H7 (cell line): ENCODE measurements at regions not wholly inside any gene's neighbourhood (a gene's known extent, or its start where the extent isn't known, plus 50 kb on each side); places are given as distances from the start of the nearest gene placed in this dataset.
"Not testable (repeated sequence)": the region's sequence is repeated elsewhere in the genome, so short reads cannot be mapped to it uniquely, and the experiment has no call there.

Experiments used
- DNase-seq: peaks from one replicate; pipeline ENCODE4 v3.0.0; 2012
- H3K27me3 ChIP-seq: 2 replicates; pipeline ENCODE4 v1.6.0; 2011; ENCODE audit warnings: mild to moderate bottlenecking, low read length; ENCODE audit not compliant: control insufficient read depth, insufficient read depth
- H3K36me3 ChIP-seq: replicated peaks from 2 replicates; pipeline ENCODE4 v1.5.1; 2011; ENCODE audit warnings: low read length; ENCODE audit not compliant: control insufficient read depth, insufficient read depth
- H3K4me3 ChIP-seq: 2 replicates; pipeline ENCODE4 v1.5.1; 2011; ENCODE audit warnings: low read depth, mild to moderate bottlenecking, control low read depth, low read length, moderate library complexity; ENCODE audit not compliant: insufficient read depth

DNA sequence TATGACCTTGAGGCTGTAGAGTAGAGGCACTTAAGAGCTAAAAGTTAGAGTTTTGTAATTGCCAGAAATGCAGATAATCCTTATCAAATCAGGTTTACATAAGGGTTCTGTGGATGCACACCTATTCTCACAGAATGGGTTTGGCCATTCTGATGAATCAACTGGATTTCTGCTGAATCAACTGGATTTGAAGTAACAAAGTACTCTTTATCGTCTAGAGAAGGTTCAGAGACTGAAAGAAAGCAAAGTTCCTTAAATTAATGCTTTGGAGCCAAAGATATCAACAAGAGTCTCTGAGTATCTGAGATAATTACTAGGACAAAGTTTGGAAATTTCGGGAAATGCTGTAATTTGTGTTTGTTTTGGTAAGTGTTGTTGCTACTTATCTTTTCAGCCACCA, 669.6 kb upstream of the ZNF608 start:
- Histone ChIP-seq H3K4me3 (no peak overlapping the region), H3K36me3 (no peaks in the 10 kb centered on the region), H3K27me3 (no peaks in the 10 kb centered on the region)
- no peak for DNase-seq

DNA sequence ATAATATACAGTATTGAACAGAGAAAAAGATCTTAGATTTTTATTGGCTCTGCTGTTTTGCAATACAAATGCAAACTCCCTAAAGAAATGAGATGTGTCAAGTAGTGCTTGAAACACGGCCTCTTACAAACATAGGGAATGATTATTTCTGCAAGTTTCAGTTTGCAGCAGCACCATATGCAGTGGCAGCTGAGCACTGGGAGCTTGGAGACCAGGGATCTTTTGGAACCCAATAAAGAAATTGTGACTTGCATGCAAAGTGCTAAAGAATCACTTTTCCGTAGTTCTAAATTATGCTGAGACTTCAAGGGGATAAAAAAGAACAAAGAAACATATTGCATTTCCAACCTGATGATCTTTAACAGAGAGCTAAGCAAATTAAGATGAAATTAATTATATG, 674.6 kb upstream of the ZNF608 start:
- Histone ChIP-seq H3K4me3 (no peak overlapping the region), H3K36me3 (no peaks in the 10 kb centered on the region), H3K27me3 (no peaks in the 10 kb centered on the region)
- no peak for DNase-seq

DNA sequence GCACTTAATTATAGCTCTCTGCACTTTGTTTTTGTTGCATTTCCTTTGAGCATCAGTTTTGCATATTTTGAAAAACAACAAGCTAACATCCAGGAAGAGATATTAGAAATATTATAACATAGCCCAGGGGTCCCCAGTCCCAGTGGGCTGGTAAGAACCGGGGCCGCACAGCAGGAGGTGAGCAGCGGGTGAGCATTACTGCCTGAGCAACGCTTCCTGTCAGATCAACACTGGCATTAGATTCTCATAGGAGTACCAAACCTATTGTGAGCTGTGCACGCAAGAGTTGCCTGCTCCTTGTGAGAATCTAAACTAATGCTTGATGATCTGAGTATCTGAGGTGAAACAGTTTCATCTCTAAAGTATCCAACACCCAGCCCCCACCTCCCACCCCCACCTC, 675.9 kb upstream of the ZNF608 start:
- Histone ChIP-seq H3K4me3 (no peak overlapping the region), H3K36me3 (no peaks in the 10 kb centered on the region), H3K27me3 (no peaks in the 10 kb centered on the region)
- DNase-seq, result peak; percentile 18

DNA sequence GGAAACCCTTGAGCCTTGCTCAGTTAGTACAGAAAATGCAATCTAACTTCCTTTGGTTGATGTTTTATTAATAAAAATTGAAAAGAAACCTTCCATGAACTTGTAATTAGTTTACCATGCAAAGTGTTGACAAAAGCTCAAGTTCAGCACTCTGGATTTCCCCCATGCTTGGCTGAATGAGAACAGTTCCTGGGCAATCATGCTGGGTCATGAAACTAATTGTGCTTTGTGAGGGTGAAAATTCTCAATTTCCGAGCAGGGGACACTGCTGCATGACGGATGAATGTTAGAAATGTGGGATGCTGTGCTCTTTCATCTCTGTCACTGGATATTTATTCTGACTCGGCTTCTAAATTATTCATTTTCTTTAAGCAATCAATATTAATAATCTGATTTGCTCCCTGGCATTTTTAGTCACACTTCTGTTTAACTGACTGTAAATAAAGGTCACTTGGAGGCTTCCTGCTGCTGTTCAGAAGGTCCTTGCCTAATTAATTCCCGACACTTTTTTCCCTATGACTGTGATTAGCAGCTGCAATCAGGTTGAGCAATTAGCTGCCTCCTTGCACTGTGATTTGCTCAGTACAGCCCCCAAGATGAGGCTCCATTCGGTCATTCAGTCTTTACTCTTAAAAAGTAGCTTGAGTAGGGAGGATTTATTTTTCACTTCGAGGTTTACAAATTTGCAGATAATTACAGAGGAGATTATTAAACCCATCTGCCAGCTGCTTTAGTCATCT, 678.1 kb upstream of the ZNF608 start:
- DNase-seq, result no peak

DNA sequence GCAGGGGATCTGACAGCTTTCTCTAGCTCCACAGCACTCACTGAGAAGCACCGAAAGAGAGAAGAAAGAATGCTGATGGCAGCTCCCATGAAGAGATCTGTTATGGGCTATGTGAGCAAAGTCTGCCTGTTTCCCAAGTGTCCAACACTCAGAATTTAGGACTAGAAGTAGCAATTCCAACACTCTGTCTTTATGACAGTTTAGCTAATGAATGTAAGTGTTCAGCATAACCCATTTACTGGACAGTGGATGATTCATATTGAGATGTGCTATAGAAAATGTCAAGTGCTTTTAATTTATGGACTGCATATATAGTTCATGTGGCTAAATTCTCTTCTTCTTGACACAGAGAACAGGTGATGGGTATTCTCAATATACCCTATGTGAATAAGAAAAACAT, 683.1 kb upstream of the ZNF608 start:
- no peak for DNase-seq
- H3K36me3 ChIP-seq, result no peaks in the 10 kb centered on the region
- H3K27me3 ChIP-seq, result no peaks in the 10 kb centered on the region
- H3K4me3 ChIP-seq, result no peak overlapping the region

More for the DNA sequence above, 678.1 kb upstream of the ZNF608 start:
- Histone ChIP-seq H3K4me3 (no peak overlapping the region), H3K27me3 (no peaks in the 10 kb centered on the region), H3K36me3 (no peaks in the 10 kb centered on the region)

- no peaks in the 10 kb centered on the region for H3K27me3 ChIP-seq
- no peak overlapping the region for H3K4me3 ChIP-seq
- no peaks in the 10 kb centered on the region for H3K36me3 ChIP-seq
- DNase-seq, result no peak
Observed at GRCh38 chr5:125433457-125433856, 687.0 kb upstream of the ZNF608 start.

DNA sequence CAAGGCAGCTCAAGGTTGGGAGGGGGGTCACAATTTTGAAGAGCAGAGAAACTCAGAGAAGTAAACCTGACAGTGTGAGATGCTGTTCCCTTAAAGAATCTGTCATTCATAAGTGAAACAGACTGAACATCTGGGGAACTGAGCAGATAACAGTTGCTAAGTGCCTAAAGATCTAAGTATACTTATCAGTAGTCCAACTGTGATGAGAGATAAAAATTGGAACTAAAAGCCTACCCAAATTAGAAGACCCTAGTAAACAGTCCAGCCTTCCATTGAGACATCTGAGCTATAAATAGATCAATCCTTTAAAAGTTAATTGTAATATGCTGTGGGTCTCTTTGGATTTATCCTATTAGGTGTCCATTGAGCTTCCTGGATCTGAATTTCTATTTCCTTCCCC, 692.8 kb upstream of the ZNF608 start:
- no peak overlapping the region for H3K4me3 ChIP-seq
- H3K36me3 ChIP-seq, result no peaks in the 10 kb centered on the region
- no peak for DNase-seq
- H3K27me3 ChIP-seq, result no peaks in the 10 kb centered on the region

DNA sequence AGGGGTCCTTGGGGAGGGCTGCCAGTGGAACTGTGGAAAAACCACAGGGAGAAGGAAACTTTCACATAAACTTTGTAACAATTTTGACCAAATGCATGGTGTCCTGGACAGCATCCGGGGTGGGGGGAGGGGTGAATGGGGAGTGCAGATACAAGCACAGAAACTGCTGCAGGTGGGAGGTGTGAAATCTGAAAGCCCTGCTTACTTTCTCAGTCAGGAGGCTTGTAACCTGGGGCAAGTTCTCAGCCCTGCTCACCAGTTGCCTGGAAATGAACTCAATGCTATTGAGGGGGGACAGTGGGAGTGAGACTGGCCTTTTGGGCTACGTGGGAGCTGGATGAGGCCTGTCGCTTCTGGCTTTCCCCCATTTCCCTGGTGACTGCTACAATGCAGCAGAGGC, 694.5 kb upstream of the ZNF608 start:
- H3K36me3 ChIP-seq, result no peaks in the 10 kb centered on the region
- no peak overlapping the region for H3K4me3 ChIP-seq
- no peak for DNase-seq
- no peaks in the 10 kb centered on the region for H3K27me3 ChIP-seq

DNA sequence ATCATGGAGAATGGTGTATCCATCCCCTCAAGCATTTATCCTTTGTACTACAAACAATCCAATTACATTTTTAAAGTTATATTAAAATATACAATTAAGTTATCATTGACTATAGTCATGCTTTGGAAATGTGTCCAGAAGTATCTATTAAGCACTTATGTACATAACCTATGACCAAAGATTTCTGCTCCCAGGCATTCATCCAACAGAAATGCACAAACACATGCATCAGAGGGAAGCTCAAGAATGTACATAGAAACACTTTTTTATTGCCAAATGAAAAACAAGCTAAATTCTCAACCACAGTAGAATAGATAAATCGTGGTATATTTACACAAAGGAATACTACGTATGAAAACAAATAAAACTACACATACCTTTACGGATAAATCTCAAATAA, 700.5 kb upstream of the ZNF608 start:
- H3K27me3 ChIP-seq, result no peaks in the 10 kb centered on the region
- no peak for DNase-seq
- no peaks in the 10 kb centered on the region for H3K36me3 ChIP-seq
- H3K4me3 ChIP-seq, result no peak overlapping the region

DNA sequence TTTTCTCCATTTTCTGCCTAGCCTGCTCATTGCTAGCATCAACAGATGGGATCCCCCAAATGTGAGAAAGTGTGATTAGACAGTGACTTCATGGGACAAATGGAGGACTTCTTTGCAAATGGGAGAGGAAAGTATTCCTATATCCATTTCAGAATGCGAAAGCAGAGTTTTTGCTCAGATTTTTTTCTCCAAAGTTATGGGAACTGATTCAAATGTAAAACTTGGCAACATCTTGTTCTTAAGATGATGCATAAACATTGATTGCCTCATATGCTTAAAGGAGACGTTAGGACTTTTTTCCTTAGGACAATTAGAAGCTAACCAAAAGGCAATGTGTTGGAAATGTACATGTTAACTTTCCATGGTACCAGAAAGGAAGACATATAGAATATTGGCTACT, 704.3 kb upstream of the ZNF608 start:
- H3K27me3 ChIP-seq, result no peaks in the 10 kb centered on the region
- no peak for DNase-seq
- H3K36me3 ChIP-seq, result no peaks in the 10 kb centered on the region
- no peak overlapping the region for H3K4me3 ChIP-seq

GRCh38 chr5:125451622-125452021, 705.2 kb upstream of the ZNF608 start:
- Histone ChIP-seq H3K4me3 (no peak overlapping the region), H3K27me3 (no peaks in the 10 kb centered on the region), H3K36me3 (no peaks in the 10 kb centered on the region)
- no peak for DNase-seq

- Histone ChIP-seq H3K36me3 (no peaks in the 10 kb centered on the region), H3K27me3 (no peaks in the 10 kb centered on the region), H3K4me3 (no peak overlapping the region)
- DNase-seq, result no peak
Observed at GRCh38 chr5:125452991-125453390, 706.6 kb upstream of the ZNF608 start.

GRCh38 chr5:125455041-125455440, 708.6 kb upstream of the ZNF608 start:
- Histone ChIP-seq H3K36me3 (no peaks in the 10 kb centered on the region), H3K4me3 (no peak overlapping the region), H3K27me3 (no peaks in the 10 kb centered on the region)
- DNase-seq, result no peak

DNA sequence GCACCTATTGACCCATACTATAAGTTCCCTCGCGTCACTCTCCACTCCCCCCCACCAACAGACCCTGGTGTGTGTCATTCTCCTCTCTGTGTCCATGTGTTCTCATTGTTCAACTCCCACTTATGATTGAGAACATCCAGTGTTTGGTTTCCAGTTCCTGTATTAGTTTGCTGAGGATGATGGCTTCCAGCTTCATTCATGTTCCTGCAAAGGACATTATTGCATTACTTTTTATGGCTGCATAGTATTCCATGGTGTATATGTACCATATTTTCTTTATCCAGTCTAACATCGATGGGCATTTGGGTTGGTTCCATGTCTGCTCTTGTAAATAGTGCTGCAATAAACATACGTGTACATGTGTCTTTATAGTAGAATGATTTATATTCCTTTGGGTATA, 709.6 kb upstream of the ZNF608 start:
- not testable (repeated sequence) for DNase-seq, H3K27me3 ChIP-seq, H3K36me3 ChIP-seq, H3K4me3 ChIP-seq

- no peak for DNase-seq
- H3K36me3 ChIP-seq, result no peaks in the 10 kb centered on the region
- no peaks in the 10 kb centered on the region for H3K27me3 ChIP-seq
- no peak overlapping the region for H3K4me3 ChIP-seq
Observed at GRCh38 chr5:125457617-125458016, 711.2 kb upstream of the ZNF608 start.

GRCh38 chr5:125458949-125459348, 712.5 kb upstream of the ZNF608 start:
- not testable (repeated sequence) for DNase-seq, H3K36me3 ChIP-seq, H3K27me3 ChIP-seq, H3K4me3 ChIP-seq
